ENCODE measurements at regions not wholly inside any gene's neighbourhood (a gene's known extent, or its start where the extent isn't known, plus 50 kb on each side); places are given as distances from the start of the nearest gene placed in this dataset.

DNA sequence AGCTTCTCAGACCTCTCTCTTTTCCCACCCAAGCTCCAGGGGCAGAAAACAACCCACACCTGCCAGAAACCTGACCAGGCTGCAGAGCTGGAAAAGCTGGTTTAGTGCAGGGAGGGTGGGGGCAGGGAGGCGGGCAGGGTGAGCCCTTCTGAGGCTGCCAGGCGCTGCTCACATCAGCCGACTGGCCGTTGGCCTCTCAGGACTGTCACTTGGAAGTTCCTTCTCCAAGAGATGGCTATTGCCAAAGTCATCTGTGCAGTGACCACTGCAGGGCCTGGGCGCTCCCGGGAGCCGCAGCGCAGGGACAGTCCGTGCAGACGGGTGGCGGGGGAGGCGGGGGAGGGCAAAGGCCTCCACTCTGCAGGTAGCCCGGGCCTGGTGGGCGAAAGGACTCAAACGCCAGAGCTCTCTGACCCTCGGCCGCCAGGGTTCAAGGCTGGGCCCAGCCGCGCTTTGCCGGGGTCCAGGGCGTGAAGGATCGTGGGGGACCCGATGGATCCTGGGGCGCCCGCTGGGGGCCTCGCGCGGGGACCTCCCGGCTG is 205.0 kb upstream of the IER5L start:
- DNase-seq (ENCODE audit: extremely low read depth, low read depth) = no peak
- TF ChIP-seq, protein P1, sequence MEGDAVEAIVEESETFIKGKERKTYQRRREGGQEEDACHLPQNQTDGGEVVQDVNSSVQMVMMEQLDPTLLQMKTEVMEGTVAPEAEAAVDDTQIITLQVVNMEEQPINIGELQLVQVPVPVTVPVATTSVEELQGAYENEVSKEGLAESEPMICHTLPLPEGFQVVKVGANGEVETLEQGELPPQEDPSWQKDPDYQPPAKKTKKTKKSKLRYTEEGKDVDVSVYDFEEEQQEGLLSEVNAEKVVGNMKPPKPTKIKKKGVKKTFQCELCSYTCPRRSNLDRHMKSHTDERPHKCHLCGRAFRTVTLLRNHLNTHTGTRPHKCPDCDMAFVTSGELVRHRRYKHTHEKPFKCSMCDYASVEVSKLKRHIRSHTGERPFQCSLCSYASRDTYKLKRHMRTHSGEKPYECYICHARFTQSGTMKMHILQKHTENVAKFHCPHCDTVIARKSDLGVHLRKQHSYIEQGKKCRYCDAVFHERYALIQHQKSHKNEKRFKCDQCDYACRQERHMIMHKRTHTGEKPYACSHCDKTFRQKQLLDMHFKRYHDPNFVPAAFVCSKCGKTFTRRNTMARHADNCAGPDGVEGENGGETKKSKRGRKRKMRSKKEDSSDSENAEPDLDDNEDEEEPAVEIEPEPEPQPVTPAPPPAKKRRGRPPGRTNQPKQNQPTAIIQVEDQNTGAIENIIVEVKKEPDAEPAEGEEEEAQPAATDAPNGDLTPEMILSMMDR (IDR thresholded peaks at IDR 0.05; ENCODE audit: low read depth, low read length) = no peak

DNA sequence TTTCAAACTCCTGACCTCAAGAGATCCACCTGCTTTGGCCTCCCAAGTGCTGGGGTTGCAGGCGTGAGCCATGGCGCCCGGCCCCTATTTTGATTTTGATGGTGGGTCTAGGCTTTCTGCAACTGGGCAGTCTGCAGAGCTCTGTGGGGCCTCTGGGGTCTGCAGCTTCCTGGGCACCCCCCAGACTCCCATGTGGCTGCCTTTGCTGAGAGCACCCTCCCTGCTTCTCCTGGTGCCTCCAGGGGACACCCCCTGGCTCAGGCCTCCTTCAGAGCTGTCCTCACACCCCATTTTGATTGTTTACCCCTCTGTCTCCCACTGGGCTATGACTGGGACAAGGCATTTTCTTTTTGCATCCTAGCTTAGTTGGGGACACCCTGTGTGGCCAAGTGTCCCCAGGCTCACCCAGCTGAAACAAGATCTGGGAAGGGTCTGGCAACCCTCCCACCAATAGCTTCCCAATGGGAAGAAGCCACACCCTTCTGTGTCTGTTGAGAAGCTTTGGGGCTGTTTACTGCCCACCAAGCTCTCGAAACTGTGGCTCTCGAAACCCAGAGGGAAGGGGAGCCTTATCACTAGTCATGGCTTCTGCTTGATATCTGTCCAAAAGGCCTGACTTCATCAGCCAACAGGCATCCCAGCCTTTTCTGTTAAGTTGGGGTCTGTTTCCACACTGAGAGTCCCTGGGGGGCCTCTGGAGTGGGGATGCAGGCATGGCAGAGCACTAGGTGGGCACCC is 204.4 kb upstream of the IER5L start:
- no peak for DNase-seq (ENCODE audit: extremely low read depth, low read depth)
- TF ChIP-seq, protein P1 (IDR thresholded peaks at IDR 0.05; ENCODE audit: low read depth, low read length) = no peak

DNA sequence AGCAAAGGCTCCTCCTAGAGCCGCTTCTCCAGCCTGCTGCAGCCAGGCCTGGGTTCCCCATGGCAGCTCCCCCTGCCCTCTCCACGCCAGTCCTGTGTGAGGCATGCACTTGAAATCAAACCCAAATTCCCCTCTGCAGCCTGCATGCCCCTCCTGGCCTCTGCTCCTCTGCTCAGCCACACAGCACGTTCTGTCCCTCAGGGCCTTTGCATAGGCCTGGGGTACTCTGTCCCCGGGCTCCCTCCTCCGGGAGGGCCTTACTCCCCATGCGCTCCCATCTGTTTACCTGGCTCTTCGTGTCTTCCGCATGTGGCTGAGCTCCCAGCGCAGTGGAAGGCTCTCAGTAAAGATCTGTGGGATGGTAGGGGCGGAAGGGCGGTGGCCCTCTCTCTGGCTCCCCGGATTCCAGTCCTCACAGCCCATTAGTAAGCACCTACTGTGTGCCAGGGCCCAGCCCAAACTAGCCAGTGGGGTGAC is 203.5 kb upstream of the IER5L start:
- DNase-seq (ENCODE audit: extremely low read depth, low read depth) = no peak
- TF ChIP-seq, protein P1 (IDR thresholded peaks at IDR 0.05; ENCODE audit: low read depth, low read length) = no peak

DNA sequence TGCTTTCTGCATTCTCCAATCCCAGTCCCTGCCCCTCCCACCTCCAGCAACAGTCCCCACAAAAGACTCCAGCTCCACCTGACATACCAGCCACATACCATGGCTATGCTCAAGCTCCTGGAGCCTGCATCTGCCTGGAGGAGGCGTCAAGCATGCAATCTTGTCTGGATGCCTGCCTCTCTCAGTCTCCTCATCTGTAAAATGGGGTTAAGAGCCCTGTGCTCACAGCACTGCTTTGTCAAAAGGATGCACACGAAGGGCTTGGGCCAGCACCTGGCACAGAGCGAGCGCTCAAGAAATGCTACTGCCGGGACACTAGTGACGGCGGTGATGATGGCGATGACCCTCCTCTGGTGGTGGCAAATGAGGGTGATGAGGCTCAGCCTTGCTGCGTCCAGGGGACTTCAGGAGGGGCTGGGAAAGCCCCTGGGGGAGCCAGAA is 202.9 kb upstream of the IER5L start:
- TF ChIP-seq, protein P1 (IDR thresholded peaks at IDR 0.05; ENCODE audit: low read depth, low read length) = no peak
- no peak for DNase-seq (ENCODE audit: extremely low read depth, low read depth)

DNA sequence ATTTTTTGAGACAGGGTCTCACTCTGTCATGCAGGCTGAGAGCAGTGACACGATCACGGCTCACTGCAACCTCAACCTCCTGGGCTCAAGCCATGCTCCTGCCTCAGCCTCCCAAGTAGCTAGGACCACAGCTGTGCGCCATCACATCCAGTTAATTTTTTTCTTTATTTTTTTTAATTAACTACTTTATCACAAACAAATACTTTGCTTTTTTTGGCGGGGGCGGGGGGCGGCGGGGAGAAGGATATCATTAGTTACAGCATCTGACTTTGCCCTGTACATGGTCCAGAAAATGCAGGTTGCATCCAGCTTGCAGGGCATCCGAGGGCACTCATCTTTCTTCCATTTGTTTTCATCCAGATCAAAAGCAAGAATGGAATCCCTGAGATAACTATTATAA is 201.8 kb upstream of the IER5L start:
- no peak for DNase-seq (ENCODE audit: extremely low read depth, low read depth)
- TF ChIP-seq, protein P1 (IDR thresholded peaks at IDR 0.05; ENCODE audit: low read depth, low read length) = no peak

DNA sequence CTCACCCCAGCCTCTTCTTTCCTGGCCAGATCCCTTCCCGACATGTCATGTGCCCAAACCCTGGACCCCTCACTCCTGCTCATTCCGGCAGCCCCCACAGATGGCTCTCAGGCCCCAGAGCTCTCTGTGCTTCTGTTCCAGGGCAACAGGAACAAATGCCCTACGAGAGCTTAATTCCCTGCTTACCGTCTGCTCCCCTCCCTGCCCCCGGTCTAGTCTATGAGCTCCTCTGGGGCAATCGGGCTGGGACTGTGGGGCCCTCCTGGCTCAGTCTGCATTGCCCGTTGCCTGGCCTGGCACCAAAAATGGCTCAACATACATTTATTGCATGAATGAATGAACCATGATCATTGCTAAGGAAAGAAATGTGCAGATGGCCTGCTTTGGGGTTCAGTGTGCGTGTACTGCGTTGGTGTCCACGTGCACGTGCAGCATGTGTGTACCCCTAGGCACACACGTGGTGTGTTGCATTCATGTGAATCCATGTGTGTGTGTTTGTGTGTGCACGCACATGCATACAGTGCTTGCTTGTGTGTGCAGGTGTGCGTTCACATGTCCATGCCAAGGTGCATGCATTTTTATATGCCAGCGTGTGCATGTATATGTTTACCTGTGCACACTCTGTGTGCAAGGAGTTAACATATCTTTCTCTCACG is 201.2 kb upstream of the IER5L start:
- TF ChIP-seq, protein P1 (IDR thresholded peaks at IDR 0.05; ENCODE audit: low read depth, low read length) = no peak
- no peak for DNase-seq (ENCODE audit: extremely low read depth, low read depth)

Data from AG09319 (cell line).